Dermis microvascular lymphatic vessel endothelial cell (primary cell): ENCODE measurements at regions not wholly inside any gene's neighbourhood (a gene's known extent, or its start where the extent isn't known, plus 50 kb on each side); places are given as distances from the start of the nearest gene placed in this dataset.
A peak's percentile ranks its signal among the peaks of the same experiment; 100 is the strongest.

Experiments used
- DNase-seq, 2 donors: peaks; one replicate each; pipeline versions ENCODE4 v3.0.0 to v3.0.0-alpha.2; 2010; ENCODE audit warnings: low read depth in 2 of 2

GRCh38 chr12:102781117-102781516 lies 135.9 kb downstream of the PAH start:
- no peak for DNase-seq

DNA sequence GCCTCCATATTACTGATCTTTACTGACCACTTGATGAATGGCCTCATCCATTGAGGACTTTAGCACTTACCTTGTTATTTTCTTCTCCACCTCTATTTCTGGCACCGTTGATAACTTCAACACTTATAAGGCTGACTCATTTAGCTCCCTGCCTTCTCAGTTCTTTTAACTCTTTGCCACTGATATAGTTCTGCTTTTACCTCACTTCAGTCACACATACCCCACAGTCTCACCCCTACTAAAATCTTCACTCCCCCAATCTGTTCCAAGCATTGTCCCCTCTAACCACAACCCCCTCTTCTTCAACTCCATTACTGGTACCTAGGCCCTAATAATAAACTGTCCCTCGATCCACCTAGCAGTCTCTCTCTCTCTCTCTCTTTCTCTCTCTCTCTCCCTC lies 141.0 kb downstream of the PAH start:
- DNase-seq, result no peak

- DNase-seq, result peak; percentile 11 to 29
Observed at GRCh38 chr12:102769323-102769916, 147.6 kb downstream of the PAH start.

- DNase-seq, result no peak
Observed at GRCh38 chr12:102766961-102767360, 150.1 kb downstream of the PAH start.

DNA sequence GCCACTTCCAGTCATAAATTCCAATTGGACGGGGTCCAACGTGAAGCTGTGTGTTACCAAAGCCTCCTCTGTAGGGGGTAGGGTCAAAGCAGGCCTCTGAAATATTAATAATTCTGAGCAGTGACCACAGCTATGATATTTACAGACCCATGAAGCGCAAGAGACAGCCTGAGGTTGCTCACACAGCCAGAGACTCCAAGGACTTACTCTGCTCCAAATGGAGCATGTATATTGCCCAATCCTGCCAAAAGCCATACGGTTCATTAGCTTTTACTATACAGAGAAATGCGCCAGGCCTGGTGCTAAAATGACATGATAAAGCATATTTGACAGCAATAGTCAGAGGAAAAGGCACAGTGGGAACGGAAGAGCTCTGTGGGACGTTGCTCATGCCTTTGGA lies 151.3 kb downstream of the PAH start:
- no peak for DNase-seq

- DNase-seq, result no peak
Observed at GRCh38 chr12:102763471-102763870, 153.6 kb downstream of the PAH start.

GRCh38 chr12:102763061-102763460 lies 154.0 kb downstream of the PAH start:
- DNase-seq, result no peak

- DNase-seq, result no peak
Observed at GRCh38 chr12:102760322-102760721, 156.7 kb downstream of the PAH start.

DNA sequence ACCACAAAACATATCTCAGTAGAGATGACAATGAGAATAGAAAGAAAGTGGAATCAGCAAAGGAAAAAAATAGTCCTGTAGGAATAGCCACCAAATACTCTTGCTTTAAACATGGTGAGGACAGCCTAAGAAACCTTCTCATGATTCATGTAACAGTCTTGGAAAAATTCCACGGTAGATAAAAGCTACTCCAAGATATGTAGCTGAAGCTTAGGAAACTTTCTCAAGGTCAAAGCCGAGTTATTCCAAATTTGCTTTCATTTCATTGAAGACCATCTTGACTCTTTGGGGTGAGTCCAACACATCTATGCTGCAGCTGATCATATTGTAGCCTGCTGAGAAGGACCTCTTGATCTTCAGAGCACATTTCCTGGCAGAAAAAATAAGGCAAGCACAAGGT lies 157.6 kb downstream of the PAH start:
- no peak for DNase-seq

GRCh38 chr12:102757882-102758226 lies 159.2 kb downstream of the PAH start:
- DNase-seq, result no peak

DNA sequence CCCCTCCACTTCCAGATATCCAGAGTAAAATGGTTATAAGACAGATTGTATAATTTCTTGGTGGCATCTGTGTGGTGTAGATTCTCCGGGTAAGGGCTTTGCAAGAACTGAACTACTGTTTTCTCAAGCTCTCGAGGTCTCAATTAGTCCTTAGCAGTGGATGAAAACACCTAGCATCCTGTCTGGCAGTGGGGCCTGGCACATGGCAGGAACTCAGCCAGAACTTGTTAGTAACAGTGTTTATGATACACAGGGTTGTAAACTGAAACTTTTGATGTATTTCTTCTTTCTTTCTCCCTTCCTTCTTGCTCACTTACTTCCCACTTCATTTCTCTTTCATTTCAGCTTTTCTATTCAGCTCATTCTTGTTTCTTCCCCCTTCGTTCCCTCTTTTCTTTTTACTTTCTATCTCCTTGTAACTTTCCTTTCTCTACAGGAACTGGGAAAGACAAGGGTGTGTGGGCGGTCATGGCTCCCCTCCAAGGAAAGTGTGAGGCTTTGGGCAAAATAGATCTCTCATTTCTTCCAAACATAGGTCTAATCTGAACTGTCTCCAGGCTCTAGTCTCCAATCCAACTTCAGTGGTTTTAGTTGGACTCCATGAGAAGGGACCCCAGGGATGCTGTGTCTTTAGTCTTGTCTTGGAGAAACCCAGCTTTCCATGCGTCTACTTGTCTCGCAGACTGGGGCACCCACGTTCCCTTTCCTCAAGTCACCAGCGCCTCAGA lies 159.7 kb downstream of the PAH start:
- DNase-seq, result no peak

GRCh38 chr12:102756530-102756929 lies 160.5 kb downstream of the PAH start:
- DNase-seq, result no peak

DNA sequence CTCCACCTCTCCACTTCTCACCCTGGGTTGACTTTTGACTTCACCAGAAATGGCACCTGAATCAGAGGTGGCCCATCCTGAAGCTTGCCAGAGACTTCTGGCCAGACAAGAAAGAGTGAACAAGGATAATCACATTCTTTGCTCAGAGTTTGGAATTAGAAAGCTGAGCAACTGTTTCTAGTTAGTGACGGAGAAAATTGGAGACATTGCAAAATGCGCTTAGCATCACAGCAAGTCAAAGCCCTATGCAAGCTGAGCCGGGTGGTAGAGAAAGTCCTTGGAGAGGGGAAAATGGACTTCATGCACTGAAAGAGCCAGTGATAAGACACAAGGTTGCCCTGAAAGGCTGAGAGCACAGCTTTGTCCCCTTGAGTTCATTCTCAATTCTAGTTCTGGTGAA lies 161.8 kb downstream of the PAH start:
- DNase-seq, result no peak

DNA sequence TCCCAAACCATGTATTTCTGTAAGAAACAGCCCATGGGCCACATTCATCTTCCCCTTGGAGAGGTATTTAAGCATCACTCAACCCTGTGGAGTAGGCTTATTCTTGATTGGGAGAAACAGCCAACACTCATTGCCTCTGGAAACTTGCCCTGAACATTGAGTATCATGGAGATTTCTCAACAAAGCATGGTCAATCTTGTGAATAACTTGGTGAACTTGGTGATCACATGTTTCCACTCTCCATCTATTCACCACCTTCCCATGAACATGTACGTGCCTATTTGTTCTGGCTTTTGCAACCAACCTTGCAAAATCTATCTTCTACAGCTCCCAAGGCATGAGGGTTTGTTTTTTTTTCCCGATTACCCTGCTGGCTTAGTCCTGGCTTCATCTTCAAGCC lies 163.2 kb downstream of the PAH start:
- DNase-seq, result no peak

DNA sequence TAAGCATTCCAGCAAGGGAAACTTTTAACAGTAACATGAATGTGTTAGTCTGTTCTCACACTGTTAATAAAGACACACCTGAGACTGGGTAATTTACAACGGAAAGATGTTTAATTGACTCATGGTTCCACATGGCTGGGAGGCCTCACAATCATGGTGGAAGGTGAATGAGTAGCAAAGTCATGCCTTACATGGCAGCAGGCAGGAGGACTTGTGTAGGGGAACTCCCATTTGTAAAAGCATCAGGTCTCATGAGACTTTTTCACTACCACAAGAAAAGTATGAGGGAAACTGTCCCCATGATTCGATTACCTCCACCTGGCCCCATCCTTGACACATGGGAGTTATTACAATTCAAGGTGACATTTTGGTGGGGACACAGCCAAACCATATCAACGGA lies 168.3 kb downstream of the PAH start:
- DNase-seq, result no peak

DNA sequence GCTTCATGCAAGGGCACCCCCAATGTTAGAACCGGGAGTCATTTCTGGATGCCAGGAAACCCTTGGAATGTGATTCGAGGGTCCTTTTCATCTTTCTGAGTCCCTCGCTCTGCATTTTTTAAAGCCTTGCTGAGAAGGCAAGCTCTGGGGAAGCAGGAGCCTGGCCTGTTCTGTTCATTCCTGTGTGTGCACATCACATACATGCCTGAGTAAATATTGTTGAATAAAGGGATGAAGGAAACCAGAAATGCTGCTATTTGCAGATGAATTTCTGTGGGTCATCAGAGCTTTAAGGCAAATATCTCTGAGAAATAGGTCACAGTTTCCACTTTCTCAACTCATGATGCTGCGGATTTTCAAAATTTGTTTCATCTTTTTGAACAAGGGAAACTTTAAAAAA lies 170.1 kb downstream of the PAH start:
- no peak for DNase-seq

GRCh38 chr12:102745971-102746600 lies 171.0 kb downstream of the PAH start:
- no peak for DNase-seq

DNA sequence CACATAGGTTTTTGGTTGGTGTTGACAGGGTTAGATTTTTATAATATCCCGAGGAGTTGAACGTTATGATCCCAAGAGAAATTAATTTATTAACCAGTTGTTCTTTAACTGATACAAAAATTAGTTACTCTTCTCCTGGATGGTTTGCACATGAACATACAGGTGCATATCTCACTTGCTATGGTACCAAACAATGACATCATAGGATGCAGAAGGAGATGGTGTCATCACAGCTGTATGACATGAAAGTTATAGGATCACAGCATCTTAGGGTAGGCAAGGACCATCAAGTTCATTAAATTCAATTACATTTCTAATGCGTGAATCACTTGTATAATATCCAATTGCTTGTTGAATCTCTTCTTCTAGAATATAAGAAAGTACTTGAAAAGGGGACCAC lies 175.8 kb downstream of the PAH start:
- no peak for DNase-seq

- peak in 1 of 2 donors; percentile 11 for DNase-seq
Observed at GRCh38 chr12:102740141-102740955, 176.7 kb downstream of the PAH start.

DNA sequence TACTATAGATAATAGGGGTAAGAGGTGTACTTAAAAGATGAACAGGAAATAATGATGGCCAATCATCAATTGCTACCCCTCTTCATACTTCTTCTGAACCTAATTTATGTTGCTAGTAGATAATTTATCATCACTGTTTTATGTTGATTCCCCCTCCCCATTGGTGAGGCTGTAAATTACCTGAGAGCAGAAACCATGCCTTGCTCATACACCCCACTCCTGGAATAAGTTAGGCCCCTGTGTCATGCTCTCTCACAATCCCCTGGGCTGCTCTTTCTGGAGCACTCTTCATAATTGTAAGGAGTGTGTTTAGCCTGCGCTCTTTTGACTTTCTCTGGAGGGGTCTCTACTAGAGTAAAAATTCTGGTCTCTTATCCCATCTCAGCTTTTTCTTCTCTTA lies 180.7 kb downstream of the PAH start:
- no peak for DNase-seq

DNA sequence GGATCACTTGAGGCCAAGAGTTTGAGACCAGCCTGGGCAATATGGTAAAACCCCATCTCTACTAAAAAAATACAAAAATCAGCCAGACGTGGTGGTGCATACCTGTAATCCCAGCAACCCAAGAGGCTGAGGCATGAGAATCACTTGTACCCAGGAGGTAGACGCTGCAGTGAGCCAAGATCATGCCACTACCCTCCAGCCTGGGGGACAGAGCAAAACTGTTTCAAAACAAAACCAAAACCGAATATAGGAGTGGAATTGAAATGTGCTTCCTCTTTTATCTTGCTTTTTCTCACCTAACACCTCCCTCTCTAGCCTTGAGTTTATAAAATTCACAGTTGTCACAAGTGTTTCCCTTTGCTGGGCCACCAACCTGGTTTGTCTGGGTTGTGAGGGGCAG lies 181.9 kb downstream of the PAH start:
- no peak for DNase-seq

DNA sequence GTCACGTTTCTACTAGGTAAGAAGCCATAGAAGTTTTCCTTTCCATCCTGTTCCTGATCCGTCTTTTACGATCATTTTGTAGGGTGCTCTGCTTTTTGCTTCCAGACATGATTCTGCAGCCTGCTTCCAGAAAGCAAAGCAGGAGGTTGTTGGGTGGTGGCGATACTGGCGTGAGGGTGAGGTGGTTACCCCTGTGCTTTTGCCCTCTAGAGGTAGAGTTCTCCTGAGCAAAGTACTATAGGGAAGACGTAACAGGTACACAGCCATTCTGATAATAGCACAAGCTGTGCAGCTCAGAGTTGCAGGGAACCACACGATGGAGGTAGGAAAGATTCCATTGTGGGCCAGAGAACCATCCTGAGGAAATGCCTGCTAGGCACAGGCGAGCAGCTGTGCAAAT lies 186.0 kb downstream of the PAH start:
- DNase-seq, result no peak
